Fibroblast of the aortic adventitia (primary cell): ENCODE measurements at regions not wholly inside any gene's neighbourhood (a gene's known extent, or its start where the extent isn't known, plus 50 kb on each side); places are given as distances from the start of the nearest gene placed in this dataset.
A peak's percentile ranks its signal among the peaks of the same experiment; 100 is the strongest.

Experiments used
- DNase-seq: peaks from one replicate; pipeline ENCODE4 v3.0.0-alpha.2; 2010; ENCODE audit warnings: low read depth
- H3K4me3 ChIP-seq: 2 replicates; pipeline ENCODE4 v1.5.1; 2011; ENCODE audit warnings: low read depth, mild to moderate bottlenecking, control low read depth, low read length, moderate library complexity
- CTCF ChIP-seq: IDR thresholded peaks from 2 replicates; pipeline ENCODE4 v1.5.1; 2011; ENCODE audit warnings: mild to moderate bottlenecking, low read length, control low read depth, inconsistent platforms; ENCODE audit not compliant: insufficient read depth

- H3K4me3 ChIP-seq = no peak overlapping the region
- no peak for TF ChIP-seq CTCF
- no peak for DNase-seq
These were observed 857.3 kb downstream of the RNF144A start for GRCh38 chr2:7774481-7774880.

- no peak for TF ChIP-seq CTCF
- DNase-seq = no peak
These were observed 860.5 kb downstream of the RNF144A start for GRCh38 chr2:7777668-7778067.

GRCh38 chr2:7780321-7780720, 863.1 kb downstream of the RNF144A start:
- no peak overlapping the region for H3K4me3 ChIP-seq
- DNase-seq = no peak
- no peak for TF ChIP-seq CTCF

More at GRCh38 chr2:7777668-7778067, 860.5 kb downstream of the RNF144A start:
- H3K4me3 ChIP-seq = no peak overlapping the region

- no peak for TF ChIP-seq CTCF
- DNase-seq = no peak
- no peak overlapping the region for H3K4me3 ChIP-seq
These were observed 868.5 kb downstream of the RNF144A start for GRCh38 chr2:7785700-7786099.

GRCh38 chr2:7788736-7789135, 871.5 kb downstream of the RNF144A start:
- no peak for DNase-seq
- no peak for TF ChIP-seq CTCF

GRCh38 chr2:7792031-7792651, 874.9 kb downstream of the RNF144A start:
- no peak overlapping the region for H3K4me3 ChIP-seq
- no peak for TF ChIP-seq CTCF
- peak; percentile 24 for DNase-seq

More at GRCh38 chr2:7788736-7789135, 871.5 kb downstream of the RNF144A start:
- H3K4me3 ChIP-seq = no peak overlapping the region
